KBM-7 (cell line): ENCODE measurements at regions not wholly inside any gene's neighbourhood (a gene's known extent, or its start where the extent isn't known, plus 50 kb on each side); places are given as distances from the start of the nearest gene placed in this dataset.

Source experiments
- DNase-seq: peaks from one replicate; pipeline ENCODE4 v3.0.0-alpha.2; 2015
- in situ Hi-C: fragments of 300-500 bp; cut with MboI; formaldehyde crosslinking; loops from 2 replicates; pipeline ENCODE4 v1.14.3; 2020; ENCODE audit warnings: low sequenced_read_pairs, low pct_unique_long_range_greater_than_20kb, mixed read lengths

- DNase-seq: no peak
- in situ Hi-C loops: no loop called here
Measured at GRCh38 chr15:60191016-60191415, 186.9 kb downstream of the FOXB1 start.

- no peak for DNase-seq
- in situ Hi-C loops: no loop called here
Measured at GRCh38 chr15:60191821-60192220, 187.7 kb downstream of the FOXB1 start.

DNA sequence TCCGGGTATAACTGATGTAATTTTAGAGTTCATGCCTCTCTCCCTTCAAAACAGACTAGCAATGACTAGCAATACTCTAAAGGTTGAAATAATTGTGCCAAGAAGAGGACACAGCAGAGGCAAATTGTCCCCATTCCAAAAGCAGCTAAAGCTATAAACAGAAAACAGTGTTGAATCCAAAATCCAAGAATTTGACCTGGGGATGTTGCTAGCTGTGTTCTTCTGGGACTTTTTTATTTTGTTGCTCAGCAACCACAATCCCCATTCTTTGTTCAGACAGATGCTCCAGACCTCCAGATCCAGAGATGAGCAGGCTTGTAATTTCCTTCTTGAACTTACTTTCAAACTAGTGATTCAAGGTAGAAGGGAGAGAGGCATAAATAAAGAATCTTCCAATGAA lies 191.5 kb downstream of the FOXB1 start:
- in situ Hi-C loops: no loop called here
- DNase-seq: no peak

GRCh38 chr15:60204131-60204885 lies 193.5 kb downstream of the ANXA2 start:
- in situ Hi-C loops: no loop called here

GRCh38 chr15:60208709-60209108 lies 189.1 kb downstream of the ANXA2 start:
- DNase-seq: no peak
- in situ Hi-C loops: no loop called here

More at GRCh38 chr15:60204131-60204885, 193.5 kb downstream of the ANXA2 start:
- DNase-seq: no peak

DNA sequence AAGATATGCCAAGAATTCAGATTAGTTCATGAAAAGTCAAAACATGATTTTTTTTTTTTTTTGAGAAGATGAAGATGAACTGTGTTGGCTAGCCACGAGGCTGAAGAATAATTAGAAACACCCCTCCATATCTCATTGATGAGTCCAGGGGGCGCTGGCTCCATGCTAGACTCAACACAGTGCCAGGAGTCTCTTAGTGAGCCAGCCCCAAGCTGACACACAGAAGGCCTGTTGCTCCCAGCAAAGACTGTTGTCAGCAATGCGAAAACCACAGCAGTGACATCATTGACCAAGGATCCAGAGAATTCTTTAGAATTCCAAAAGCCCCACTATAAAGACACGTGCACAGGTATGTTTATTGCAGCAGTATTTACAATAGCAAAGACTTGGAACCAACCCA lies 185.2 kb downstream of the ANXA2 start:
- no peak for DNase-seq
- in situ Hi-C loops: no loop called here

GRCh38 chr15:60213377-60214000 lies 184.3 kb downstream of the ANXA2 start:
- no peak for DNase-seq
- in situ Hi-C loops: no loop called here

DNA sequence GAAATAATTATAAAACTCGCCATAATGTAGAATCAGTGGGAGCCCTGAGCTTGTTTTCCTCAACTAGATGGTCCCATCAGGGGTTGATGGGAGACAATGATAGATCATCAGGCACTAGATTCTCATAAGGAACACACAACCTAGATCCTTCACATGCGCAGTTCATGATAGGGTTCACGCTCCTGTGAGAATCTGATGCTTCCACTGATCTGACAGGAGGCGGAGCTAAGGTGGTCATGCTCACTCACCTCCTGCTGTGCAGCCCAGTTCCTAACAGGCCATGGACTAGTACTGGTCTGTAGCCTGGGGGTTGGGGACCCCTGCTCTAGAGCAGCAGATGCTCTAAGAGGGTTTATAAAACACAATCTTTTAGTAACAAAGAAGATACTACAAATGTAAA lies 183.6 kb downstream of the ANXA2 start:
- DNase-seq: no peak
- in situ Hi-C loops: no loop called here

DNA sequence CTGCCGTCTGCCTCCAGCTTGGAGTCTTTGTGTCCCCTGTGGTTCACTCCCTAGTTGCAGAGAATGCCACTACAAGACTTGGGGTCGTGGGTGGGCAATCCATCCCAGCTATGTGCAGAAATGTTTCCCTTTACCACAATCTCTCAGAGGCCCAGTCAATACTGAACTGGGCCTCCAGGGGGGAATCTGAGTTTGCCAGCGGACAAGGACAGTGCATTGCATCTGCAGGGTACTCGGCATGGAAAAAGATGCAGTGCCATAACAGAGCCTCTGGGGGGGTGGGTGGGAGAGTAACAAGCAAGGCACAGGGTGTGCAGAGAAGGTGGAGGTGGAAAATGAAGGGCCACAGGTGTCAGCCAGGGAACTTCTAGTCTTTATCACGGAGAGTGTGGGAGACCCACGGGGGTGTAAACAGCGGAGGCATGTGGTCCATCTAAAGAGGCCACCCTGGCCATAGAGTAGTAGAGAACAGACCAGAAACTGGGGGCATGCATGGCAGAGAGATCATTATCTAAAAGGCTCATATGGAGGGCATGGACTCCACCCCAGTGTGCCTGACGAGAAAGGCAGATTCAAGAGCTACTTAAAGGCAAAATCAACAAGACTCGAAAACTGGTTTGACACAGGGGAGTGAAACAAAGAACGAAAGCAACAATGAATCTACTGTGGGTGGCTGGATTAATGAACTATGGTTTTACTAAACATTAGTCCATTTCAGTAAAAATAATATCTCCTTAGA lies 182.4 kb downstream of the ANXA2 start:
- in situ Hi-C loops: no loop called here
- DNase-seq: no peak

DNA sequence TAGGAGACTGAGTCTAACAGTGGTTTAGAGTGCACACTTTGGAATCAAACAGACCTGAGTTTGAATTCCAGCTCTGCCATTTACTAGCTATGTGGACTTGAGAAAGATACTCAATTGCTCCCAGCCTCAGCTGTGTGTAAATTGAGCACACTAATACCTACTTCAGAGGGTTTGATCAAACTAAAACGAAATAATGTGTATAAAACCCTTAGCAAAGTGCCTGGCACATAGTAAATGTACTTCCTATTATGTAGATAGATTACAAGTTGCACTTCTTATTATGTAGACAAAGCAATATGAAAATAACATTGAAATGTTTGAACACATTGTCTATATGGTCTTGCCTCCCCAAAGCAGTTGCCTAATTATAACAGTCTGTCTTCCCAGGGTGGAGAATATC lies 180.6 kb downstream of the ANXA2 start:
- DNase-seq: no peak
- in situ Hi-C loops: no loop called here

DNA sequence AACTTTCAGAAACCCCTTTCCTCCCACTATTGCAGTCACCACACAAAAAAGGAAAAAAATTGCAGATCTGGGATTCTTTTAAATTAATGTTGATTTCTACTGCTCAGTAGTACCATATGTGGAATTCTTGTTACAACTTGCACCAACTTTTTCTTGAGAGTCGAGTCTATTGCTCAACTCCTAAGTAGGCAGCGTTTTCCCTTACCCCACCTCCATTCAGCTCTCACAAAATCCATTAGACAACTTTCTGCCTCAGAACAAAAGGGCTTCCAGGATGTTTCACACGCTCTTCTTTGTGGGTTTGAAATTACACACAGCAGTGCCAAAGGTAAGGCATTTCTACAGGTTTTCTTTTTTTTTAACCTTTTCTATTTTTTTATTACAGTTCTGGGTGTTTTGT lies 179.5 kb downstream of the ANXA2 start:
- DNase-seq: no peak
- in situ Hi-C loops: no loop called here

GRCh38 chr15:60219866-60220265 lies 177.9 kb downstream of the ANXA2 start:
- in situ Hi-C loops: no loop called here
- no peak for DNase-seq

GRCh38 chr15:60221356-60221755 lies 176.4 kb downstream of the ANXA2 start:
- in situ Hi-C loops: no loop called here

GRCh38 chr15:60222404-60222803 lies 175.4 kb downstream of the ANXA2 start:
- in situ Hi-C loops: no loop called here
- DNase-seq: no peak

More at GRCh38 chr15:60221356-60221755, 176.4 kb downstream of the ANXA2 start:
- DNase-seq: no peak

DNA sequence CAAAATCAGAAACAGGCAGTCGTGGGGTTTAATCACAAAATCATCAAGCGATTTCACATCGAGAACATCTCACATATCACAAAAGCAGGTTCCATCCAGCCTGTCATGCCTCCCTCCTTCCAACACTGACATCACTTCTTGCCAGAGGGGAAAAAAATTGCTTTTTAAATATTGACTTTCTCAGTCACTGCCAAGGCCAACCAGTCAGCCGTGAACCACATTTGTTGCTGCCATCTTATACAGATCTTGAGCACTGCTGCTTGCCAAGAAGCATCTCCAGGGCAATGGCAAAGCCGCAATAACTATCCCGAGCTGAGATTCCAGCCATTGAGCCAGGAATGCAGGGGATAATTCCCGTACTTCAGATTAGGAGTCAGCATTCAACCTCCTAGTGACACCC lies 174.6 kb downstream of the ANXA2 start:
- DNase-seq: no peak
- in situ Hi-C loops: no loop called here

GRCh38 chr15:60226924-60227323 lies 170.9 kb downstream of the ANXA2 start:
- DNase-seq: no peak
- in situ Hi-C loops: no loop called here

- in situ Hi-C loops: no loop called here
- no peak for DNase-seq
Measured at GRCh38 chr15:60228101-60228500, 169.7 kb downstream of the ANXA2 start.

GRCh38 chr15:60228619-60229018 lies 169.2 kb downstream of the ANXA2 start:
- in situ Hi-C loops: no loop called here
- DNase-seq: no peak

DNA sequence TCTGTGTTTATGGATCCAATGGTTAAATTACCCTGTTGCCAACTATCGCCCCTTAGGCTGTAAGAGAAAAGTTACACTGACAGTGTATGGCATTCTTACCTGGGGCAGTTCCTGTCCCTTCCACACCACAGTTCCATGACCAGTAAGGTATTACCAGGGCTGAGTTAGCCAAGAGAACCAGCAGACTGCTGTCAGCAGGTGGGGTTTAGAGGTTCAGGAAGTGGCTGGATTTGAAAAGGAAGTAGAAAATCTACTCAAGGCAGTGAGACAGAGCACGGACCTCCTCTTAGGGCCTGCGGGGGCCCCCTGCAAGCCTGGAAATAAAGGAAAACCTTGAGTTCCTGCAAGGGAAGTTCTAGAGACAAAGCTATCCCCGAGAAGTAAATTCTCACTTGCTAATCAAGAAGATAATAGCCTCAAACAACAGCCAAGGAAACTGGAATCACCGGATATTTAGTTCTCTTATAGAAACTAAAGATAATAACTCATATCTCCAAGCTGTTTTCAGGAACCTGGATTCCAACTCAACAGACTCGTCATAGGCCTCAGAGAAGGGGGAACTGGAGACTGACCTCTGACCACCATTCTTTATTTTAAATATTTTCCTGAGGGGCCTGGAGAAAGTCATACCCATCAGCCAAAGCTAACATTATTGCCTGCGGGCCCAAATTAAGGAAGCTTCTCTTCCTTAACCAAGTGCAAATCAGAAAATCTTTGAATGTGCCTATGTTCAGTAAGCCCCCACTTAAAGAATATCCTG lies 161.7 kb downstream of the ANXA2 start:
- DNase-seq: no peak
- in situ Hi-C loops: no loop called here

DNA sequence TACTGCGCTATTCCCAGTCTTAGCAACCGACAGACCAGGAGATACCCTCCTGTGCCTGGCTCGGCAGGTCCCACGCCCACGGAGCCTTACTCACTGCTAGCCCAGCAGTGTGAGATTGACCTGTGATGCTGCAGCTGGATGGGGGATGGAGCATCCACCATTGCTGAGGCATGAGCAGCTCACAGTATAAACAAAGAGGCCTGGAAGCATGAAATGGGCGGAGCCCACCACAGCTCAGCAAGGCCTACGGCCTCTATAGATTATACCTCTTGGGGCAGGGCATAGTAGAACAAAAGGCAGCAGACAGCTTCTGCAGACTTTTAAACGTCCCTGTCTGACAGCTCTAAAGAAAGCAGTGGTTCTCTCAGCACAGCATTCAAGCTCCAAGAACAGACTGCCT lies 160.3 kb downstream of the ANXA2 start:
- in situ Hi-C loops: no loop called here
- DNase-seq: no peak
